Activated CD8-positive, alpha-beta memory T cell treated with anti-CD3 and anti-CD28 coated beads for 24 hours (primary cell): ENCODE measurements at regions not wholly inside any gene's neighbourhood (a gene's known extent, or its start where the extent isn't known, plus 50 kb on each side); places are given as distances from the start of the nearest gene placed in this dataset.

Experiments used
- DNase-seq: peaks from one replicate; pipeline ENCODE4 v3.0.0-alpha.2; 2020

- no peak for DNase-seq
Observed at GRCh38 chr5:77948476-77948875, 172.3 kb upstream of the TBCA start.

GRCh38 chr5:77947041-77947428 is 170.9 kb upstream of the TBCA start:
- DNase-seq, result no peak

GRCh38 chr5:77946381-77947040 is 170.4 kb upstream of the TBCA start:
- no peak for DNase-seq

GRCh38 chr5:77945874-77946273 is 169.7 kb upstream of the TBCA start:
- DNase-seq, result no peak

GRCh38 chr5:77944757-77945340 is 168.7 kb upstream of the TBCA start:
- no peak for DNase-seq

GRCh38 chr5:77943851-77944250 is 167.7 kb upstream of the TBCA start:
- no peak for DNase-seq

- no peak for DNase-seq
Observed at GRCh38 chr5:77942578-77943239, 166.6 kb upstream of the TBCA start.

GRCh38 chr5:77937015-77937908 is 161.1 kb upstream of the TBCA start:
- DNase-seq, result no peak

- no peak for DNase-seq
Observed at GRCh38 chr5:77936365-77936693, 160.2 kb upstream of the TBCA start.

- DNase-seq, result no peak
Observed at GRCh38 chr5:77935506-77936364, 159.6 kb upstream of the TBCA start.

- DNase-seq, result no peak
Observed at GRCh38 chr5:77928776-77929300, 152.7 kb upstream of the TBCA start.

- DNase-seq, result no peak
Observed at GRCh38 chr5:77926337-77926736, 150.2 kb upstream of the TBCA start.

GRCh38 chr5:77925503-77925902 is 149.4 kb upstream of the TBCA start:
- DNase-seq, result no peak

- DNase-seq, result no peak
Observed at GRCh38 chr5:77924081-77924480, 147.9 kb upstream of the TBCA start.

GRCh38 chr5:77923666-77924065 is 147.5 kb upstream of the TBCA start:
- no peak for DNase-seq

GRCh38 chr5:77921094-77921768 is 145.1 kb upstream of the TBCA start:
- DNase-seq, result no peak

GRCh38 chr5:77920359-77921058 is 144.4 kb upstream of the TBCA start:
- DNase-seq, result no peak

- no peak for DNase-seq
Observed at GRCh38 chr5:77915346-77915745, 139.2 kb upstream of the TBCA start.

- no peak for DNase-seq
Observed at GRCh38 chr5:77912721-77913120, 136.6 kb upstream of the TBCA start.

GRCh38 chr5:77910602-77911188 is 134.6 kb upstream of the TBCA start:
- DNase-seq, result no peak

GRCh38 chr5:77909237-77909636 is 133.1 kb upstream of the TBCA start:
- DNase-seq, result no peak
